ENCODE measurements at regions not wholly inside any gene's neighbourhood (a gene's known extent, or its start where the extent isn't known, plus 50 kb on each side); places are given as distances from the start of the nearest gene placed in this dataset.
A peak's percentile ranks its signal among the peaks of the same experiment; 100 is the strongest.
"Not testable (repeated sequence)": the region's sequence is repeated elsewhere in the genome, so short reads cannot be mapped to it uniquely, and the experiment has no call there.

DNA sequence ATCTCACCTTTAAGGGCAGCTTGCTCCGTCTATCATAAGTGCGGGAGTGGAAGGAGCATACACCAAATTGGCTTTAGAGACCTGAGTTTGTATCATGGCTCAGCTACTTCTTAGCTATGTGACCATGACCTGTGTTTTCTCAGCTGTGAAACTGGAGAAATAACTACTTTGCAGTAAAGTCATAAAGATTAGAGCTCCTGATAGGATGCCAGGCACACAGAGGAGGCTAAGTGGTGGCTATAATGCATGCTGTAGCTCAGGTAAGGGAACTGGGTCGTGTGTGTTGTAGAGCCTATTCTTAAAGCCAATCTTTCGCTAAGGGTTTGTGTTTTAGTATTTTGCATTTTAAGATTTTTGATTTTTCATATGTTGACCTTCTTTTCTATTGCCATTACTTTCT lies 451.5 kb upstream of the MAN1A1 start:
- DNase-seq (ENCODE audit: low spot score): no peak

DNA sequence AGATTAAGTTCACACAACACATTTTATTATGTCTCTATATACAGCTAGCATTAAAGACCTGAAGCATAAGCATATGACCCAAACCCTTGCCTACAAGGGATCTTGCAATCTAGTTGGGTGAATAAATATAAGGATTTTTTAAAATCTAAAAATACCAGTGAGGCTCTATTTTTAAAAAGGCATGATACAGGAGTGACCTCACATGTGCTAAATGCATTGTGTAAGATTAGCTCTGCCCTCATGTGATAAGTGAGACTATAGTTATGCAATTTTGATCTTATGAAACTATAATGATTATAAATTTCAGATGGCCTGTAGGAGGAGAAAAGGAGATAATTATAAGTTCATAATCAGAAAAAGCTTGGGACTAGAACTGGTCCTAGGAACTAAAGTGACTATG lies 451.0 kb upstream of the MAN1A1 start:
- no peak for DNase-seq (ENCODE audit: low spot score)

GRCh38 chr6:119799596-119800509 lies 450.3 kb upstream of the MAN1A1 start:
- no peak for DNase-seq (ENCODE audit: low spot score)

- DNase-seq (ENCODE audit: low spot score): no peak
These were observed 442.2 kb upstream of the MAN1A1 start for GRCh38 chr6:119791736-119792135.

GRCh38 chr6:119781365-119781764 lies 431.8 kb upstream of the MAN1A1 start:
- DNase-seq (ENCODE audit: low spot score): no peak

- no peak for DNase-seq (ENCODE audit: low spot score)
These were observed 418.6 kb upstream of the MAN1A1 start for GRCh38 chr6:119768201-119768600.

DNA sequence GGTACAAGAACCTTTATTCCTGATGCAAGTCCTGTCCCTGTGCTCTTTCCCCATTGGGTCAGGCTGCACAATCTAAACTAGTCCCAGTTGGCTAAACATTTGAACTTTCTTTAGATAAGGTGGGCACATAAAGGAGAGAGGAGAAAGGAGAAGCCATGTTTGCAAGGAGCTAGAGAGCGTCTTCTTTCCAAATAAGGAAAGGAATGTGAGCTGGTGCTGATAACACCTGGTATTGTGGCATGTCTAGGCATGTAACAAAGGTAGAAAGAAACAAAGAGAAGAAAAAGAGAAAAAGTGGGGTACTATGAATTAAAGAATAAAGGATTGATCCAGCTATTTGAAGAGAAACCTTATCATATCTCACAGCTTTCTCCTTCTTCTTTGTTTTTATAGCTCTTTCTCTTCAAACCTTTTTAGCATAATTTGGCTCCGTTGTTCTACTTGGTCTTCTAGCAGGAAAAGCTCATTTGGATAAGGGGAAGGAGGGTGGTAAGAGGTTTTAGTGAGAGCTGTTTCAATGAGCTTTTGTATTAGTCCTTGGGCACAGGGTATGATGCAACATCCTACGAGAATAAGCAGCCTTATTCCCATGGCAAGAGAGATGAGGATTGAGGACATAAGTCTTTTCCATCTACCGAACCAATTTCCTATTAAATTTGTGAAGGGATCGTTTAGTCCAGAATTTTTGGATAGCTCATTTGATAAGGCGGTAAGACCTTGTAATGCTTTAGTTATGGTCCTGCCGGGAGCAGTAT lies 415.5 kb upstream of the MAN1A1 start:
- no peak for DNase-seq (ENCODE audit: low spot score)

DNA sequence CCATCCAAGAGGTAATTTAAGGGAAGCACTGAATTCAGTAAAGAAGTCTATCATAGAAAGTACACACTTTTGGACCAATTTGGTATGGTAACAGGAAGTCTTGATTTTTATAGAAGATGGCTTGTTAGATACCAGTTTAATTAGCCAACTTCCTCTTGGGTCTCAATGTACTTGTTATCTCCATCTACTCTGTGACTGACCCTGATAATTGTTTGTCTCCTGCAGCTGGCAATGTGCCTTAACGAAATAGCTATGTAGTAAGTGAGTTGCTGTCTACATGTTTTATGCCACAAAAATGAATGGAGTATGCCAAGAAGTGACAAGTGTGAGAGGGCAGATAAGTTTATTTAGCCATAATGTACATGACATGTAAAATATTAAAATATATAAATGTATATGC lies 410.5 kb upstream of the MAN1A1 start:
- no peak for DNase-seq (ENCODE audit: low spot score)

- no peak for DNase-seq (ENCODE audit: low spot score)
These were observed 408.8 kb upstream of the MAN1A1 start for GRCh38 chr6:119758385-119758784.

DNA sequence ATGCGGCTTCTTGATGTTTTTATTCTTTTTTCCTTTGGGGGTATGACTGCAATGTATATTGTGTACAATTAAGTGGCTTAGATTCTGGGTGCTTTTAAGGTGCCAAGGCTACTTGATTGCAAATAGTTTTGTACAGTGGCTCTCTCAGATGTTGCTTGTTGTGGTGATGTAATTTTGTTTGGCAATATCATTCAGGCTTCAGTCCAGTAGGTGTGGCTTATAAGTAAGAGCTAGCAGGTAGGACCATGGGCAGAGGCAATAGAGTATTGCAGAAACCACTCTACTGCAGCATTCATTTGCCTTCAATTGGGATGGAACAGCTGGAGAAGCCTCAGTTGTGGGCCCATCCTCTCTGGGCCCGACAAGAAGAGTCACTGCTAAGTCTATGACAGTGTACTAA lies 407.9 kb upstream of the MAN1A1 start:
- no peak for DNase-seq (ENCODE audit: low spot score)

- DNase-seq (ENCODE audit: low spot score): no peak
These were observed 399.8 kb upstream of the MAN1A1 start for GRCh38 chr6:119749335-119749734.

GRCh38 chr6:119748535-119748934 lies 399.0 kb upstream of the MAN1A1 start:
- not testable (repeated sequence) for DNase-seq (ENCODE audit: low spot score)

- peak; percentile 77 for DNase-seq (ENCODE audit: low spot score)
These were observed 392.7 kb upstream of the MAN1A1 start for GRCh38 chr6:119742188-119742803.

DNA sequence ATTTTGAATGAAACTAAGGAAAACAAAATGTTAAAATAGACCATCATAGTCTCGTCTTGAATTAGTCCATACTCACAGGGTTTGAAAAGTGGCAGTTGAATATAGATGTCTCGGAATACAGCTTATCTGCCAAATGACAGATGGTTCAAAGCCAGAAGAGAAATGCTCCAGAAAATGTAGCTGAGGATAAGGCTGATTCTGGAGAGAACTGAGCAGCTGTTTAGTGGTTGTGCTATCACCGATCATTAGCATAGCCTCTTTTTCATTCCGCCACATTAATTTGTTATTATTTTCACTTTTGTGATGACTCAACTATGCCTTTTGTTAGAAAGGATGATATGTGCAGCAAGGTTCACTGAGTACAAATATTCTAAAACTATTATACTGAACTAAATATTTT lies 390.2 kb upstream of the MAN1A1 start:
- DNase-seq (ENCODE audit: low spot score): no peak

DNA sequence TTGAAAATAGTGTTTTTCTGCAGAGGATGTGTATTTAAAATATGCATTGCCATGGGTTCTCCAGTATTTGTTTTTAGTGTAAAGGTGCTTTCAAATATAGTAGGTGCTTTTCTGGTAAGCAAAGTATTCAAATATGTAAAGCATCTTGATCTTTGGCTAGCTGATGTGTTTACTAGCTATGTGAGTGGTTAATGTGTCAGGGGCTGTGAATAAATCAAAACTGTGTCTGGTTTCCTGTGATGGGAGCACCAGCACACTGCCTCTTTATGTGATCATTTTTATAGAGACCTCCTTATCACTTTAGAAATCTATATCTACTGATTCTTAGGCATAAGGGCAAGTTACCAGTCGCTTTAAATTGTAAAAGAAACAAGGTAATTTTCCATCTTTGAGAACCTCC lies 388.9 kb upstream of the MAN1A1 start:
- DNase-seq (ENCODE audit: low spot score): no peak

- DNase-seq (ENCODE audit: low spot score): no peak
These were observed 386.9 kb upstream of the MAN1A1 start for GRCh38 chr6:119736296-119737021.

- no peak for DNase-seq (ENCODE audit: low spot score)
These were observed 386.0 kb upstream of the MAN1A1 start for GRCh38 chr6:119735530-119735929.

DNA sequence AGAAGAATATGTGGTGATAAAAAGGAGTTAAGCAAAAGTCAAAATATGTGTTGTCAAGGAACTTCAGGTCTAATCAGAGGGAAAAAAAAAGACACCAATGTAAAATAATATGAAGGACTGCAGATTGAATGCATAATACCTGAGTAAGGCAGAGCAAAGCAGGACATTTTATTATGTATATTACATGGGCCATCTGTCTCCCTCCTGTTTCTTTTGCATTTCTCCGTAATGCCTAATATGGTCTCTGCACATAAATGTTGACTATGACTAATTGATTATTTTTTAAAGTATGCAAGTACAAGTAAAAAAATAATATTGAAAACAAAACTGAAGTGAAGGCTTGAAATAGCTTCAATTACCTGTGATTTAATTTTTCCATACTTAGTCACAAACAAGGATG lies 384.7 kb upstream of the MAN1A1 start:
- no peak for DNase-seq (ENCODE audit: low spot score)

DNA sequence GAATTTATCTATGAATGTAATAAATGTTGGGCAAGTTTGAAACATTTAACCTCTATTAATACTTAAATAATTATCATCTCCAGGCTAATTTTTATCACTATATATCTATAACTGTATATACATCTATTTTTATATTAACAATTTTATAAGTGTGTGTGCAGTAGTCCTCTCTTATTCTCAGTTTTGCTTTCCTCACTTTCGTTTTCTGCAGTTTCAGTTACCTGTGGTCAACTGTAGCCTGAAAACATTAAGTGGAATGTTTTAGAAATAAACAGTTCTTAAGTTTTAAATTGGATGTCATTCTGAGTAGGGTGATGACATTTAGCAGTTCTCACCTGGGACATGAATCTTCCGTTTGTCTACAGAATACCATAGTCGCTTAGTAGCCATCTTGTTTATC lies 379.4 kb upstream of the MAN1A1 start:
- no peak for DNase-seq (ENCODE audit: low spot score)

DNA sequence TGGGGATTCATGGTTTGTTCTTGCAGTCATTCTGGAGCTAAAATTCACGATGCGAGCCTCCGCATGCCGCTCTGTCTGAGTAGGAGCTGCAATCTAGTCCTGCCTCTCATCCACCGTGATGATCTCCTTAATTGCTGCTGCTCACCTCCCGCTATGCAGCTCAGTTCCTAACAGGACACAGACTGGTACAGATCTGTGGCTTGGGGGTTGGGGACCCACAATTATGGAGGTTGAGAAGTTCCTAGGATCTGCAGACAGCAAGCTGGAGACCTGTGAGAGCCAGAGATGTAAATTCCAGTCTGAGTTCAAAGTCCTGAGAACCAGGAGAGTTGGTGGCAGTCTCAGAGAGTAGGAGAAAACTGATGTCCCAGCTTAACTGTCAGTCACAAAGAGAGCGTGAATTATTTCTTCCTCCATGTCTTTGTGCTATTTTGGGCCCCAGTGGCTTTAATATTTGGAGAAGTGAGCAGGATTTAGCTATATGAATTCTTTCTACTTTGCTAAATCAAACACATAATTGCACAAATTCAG lies 378.7 kb upstream of the MAN1A1 start:
- DNase-seq (ENCODE audit: low spot score): no peak

- peak; percentile 15 for DNase-seq (ENCODE audit: low spot score)
These were observed 378.1 kb upstream of the MAN1A1 start for GRCh38 chr6:119727504-119728219.

Data from hematopoietic multipotent progenitor cell treated with erythropoietin and hydrocortisone succinate and interleukin-3 and kit ligand, for 17 days (in vitro differentiated cells).